ENCODE measurements at regions not wholly inside any gene's neighbourhood (a gene's known extent, or its start where the extent isn't known, plus 50 kb on each side); places are given as distances from the start of the nearest gene placed in this dataset.

DNA sequence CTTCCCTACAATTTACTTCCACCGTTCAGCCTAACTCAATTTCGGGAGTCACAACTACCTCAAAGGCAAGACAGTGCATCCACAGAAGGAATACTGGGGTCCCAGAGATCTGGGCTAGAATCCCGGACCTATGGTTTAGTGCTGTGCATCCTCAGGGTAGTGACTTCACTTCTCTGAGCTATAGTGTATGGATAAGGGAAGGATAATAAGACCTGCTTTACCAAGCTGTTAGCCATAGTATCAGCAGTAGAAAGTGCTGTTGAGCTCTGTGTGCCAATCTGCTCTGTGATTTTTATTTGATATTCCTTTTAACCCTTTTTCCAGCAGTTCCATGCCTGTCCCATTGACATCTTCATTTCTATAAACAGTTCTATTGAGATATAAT is 1044.3 kb downstream of the BCL11B start:
- H3K9me3 Mint-ChIP-seq: peaks cover 17% of the 10 kb centered on the region
- H3K27ac Mint-ChIP-seq: peak overlapping the region; percentile 95
- H3K36me3 Mint-ChIP-seq (ENCODE audit: low read depth): peaks cover 29% of the 10 kb centered on the region
- peak overlapping the region; percentile 57 for H3K4me3 Mint-ChIP-seq
- no peak for DNase-seq
- H3K4me1 Mint-ChIP-seq (ENCODE audit: low read depth): peaks cover 87% of the 10 kb centered on the region
- no peaks in the 10 kb centered on the region for H3K27me3 Mint-ChIP-seq

DNA sequence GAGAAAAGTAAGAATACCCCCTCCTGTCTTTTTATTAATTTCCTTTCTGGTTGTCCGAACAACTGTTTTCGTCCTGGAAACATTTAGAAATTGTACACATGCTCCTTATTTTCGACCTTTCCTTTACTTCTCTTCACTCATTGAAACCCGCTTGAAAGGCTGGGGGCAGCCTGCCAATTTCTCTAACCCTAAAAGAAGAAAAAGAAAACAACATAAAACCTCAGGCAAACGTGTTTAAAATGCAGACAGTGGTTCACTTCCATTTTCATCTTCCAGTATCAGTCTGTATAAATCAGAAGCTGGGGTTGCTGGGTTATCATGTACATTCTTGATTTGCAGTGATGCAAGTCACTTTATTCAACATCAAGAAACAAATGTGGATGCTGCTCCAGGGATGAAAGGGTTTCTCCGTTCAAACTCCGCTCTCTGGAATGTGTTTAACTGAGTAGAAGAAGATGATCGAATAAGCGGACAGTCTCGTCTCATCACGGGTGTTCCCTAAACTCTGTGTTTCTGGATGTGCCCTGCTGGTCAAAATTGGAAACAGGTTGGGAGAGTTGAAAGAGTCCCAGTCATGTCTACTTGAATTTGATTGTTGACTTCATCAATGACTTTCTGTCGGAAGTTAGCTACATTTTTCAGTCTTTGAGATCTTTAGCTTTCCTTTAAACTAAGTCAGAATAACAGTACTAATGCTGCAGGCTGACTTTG is 1042.2 kb downstream of the BCL11B start:
- H3K4me3 Mint-ChIP-seq: peak overlapping the region; percentile 63
- peaks cover 90% of the 10 kb centered on the region for H3K4me1 Mint-ChIP-seq (ENCODE audit: low read depth)
- peaks cover 16% of the 10 kb centered on the region for H3K36me3 Mint-ChIP-seq (ENCODE audit: low read depth)
- H3K9me3 Mint-ChIP-seq: peaks cover 12% of the 10 kb centered on the region
- no peaks in the 10 kb centered on the region for H3K27me3 Mint-ChIP-seq
- H3K27ac Mint-ChIP-seq: peak overlapping the region; percentile 95
- DNase-seq: no peak

DNA sequence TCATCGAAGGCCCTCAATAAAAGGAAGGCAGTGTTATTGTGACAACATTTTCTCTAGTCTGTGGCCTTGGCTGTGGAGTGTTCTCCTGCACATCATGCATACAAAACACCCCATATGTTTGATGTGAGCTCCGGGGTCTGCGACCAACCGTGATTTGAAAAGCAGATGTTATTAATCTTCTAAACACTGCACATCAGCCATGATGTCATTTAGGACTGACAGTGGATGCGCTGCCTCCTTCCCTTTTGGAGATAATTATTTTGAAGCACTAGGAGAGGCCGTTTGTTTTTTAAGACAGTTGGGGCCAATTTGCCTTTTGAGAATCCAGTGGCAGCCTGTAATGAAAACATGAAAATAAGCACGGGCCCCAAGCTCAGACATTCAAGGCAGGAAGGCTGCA is 1041.6 kb downstream of the BCL11B start:
- Mint-ChIP-seq H3K9me3 (peaks cover 8% of the 10 kb centered on the region), H3K4me1 (ENCODE audit: low read depth) (peaks cover 90% of the 10 kb centered on the region), H3K27ac (peak overlapping the region; percentile 95), H3K27me3 (no peaks in the 10 kb centered on the region), H3K36me3 (ENCODE audit: low read depth) (peaks cover 10% of the 10 kb centered on the region), H3K4me3 (peak overlapping the region; percentile 63)
- DNase-seq: no peak

DNA sequence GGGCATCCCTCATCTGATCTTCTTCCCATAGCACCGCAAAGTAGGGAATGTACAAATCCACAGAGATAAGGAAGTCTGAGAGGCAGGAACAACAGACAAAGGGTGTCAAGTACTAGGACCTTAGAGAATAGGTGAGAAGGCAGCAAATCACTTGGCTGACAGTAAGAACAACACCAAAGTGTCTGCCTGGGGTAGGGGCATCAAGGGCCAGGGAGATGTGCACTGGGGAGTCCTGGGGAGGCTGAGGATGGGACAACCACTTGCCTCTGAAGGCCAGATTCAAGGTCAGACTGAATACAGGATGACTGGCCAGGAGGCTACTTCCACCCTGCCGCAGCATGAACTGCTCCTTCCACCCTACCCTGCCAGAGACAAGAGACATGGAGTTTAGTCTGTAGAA is 1040.8 kb downstream of the BCL11B start:
- peaks cover 89% of the 10 kb centered on the region for H3K4me1 Mint-ChIP-seq (ENCODE audit: low read depth)
- peak overlapping the region; percentile 95 for H3K27ac Mint-ChIP-seq

DNA sequence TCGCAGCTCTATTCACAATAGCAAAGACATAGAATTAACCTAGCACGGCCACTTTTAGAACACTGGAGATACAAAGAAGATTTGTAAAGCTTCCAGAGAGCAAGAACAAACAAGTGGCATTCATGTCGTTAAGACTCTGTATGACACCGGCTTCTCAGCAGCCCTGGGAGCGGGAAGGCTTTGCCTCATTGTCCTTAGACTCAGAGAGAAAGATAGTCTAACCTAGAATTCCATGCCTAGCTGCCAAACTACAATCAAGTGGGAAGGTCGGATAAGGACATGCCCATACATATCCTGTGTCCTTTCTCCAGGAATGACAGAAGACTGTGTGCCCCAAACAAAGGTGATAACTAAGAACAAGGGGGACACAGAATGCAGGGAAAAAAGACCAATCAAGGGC is 1038.3 kb downstream of the BCL11B start:
- H3K36me3 Mint-ChIP-seq (ENCODE audit: low read depth): no peaks in the 10 kb centered on the region
- DNase-seq: no peak
- H3K9me3 Mint-ChIP-seq: peaks cover 8% of the 10 kb centered on the region
- H3K27me3 Mint-ChIP-seq: no peaks in the 10 kb centered on the region
- H3K27ac Mint-ChIP-seq: peak overlapping the region; percentile 80
- peaks cover 78% of the 10 kb centered on the region for H3K4me1 Mint-ChIP-seq (ENCODE audit: low read depth)
- H3K4me3 Mint-ChIP-seq: no peak overlapping the region

More for the DNA sequence above, 1040.8 kb downstream of the BCL11B start:
- Mint-ChIP-seq H3K4me3 (no peak overlapping the region), H3K9me3 (peaks cover 8% of the 10 kb centered on the region), H3K36me3 (ENCODE audit: low read depth) (peaks cover 4% of the 10 kb centered on the region), H3K27me3 (no peaks in the 10 kb centered on the region)
- no peak for DNase-seq

DNA sequence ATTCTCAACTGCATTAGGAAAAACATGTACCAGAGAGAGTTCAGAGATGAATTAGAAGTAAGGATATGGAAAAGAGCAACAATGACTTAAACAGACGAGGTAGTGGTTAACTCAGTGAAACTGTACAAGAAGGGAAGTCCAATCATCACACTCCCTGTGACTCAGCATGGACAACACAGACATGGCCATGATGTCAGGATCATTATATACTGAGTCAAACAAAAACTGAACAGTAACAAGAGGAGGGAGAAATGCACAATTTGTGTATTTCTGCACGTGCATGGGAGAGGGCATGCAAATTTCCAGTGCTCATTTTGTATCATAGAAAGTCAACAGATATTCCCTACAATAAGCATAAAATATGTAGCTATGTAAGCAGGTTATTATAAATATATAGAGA is 1037.8 kb downstream of the BCL11B start:
- no peaks in the 10 kb centered on the region for H3K36me3 Mint-ChIP-seq (ENCODE audit: low read depth)
- peaks cover 8% of the 10 kb centered on the region for H3K9me3 Mint-ChIP-seq
- H3K27ac Mint-ChIP-seq: peak overlapping the region; percentile 80
- no peaks in the 10 kb centered on the region for H3K27me3 Mint-ChIP-seq
- DNase-seq: no peak
- peaks cover 78% of the 10 kb centered on the region for H3K4me1 Mint-ChIP-seq (ENCODE audit: low read depth)
- no peak overlapping the region for H3K4me3 Mint-ChIP-seq

DNA sequence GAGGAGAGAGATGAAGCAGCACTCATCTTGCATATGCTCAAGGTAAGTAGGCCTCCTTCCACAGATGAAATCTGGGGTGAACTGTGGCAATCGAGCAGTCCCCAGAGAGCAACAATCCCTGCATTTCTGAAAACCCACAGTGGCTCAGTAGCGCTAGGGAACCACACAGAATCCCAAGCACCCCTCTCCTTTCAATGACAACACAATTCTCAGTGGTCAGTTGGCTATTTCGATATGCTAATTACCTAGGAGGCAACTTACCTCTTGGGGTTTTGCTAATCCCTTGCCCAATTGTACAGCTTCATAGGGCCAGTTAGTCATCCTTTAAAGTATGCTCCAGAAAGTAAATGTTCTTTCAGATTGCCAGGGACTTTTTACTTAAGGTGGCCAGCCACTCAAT is 1035.7 kb downstream of the BCL11B start:
- Mint-ChIP-seq H3K4me3 (no peak overlapping the region), H3K36me3 (ENCODE audit: low read depth) (no peaks in the 10 kb centered on the region), H3K27ac (no peak overlapping the region), H3K4me1 (ENCODE audit: low read depth) (peaks cover 65% of the 10 kb centered on the region), H3K27me3 (no peaks in the 10 kb centered on the region), H3K9me3 (peaks cover 8% of the 10 kb centered on the region)
- DNase-seq: no peak

DNA sequence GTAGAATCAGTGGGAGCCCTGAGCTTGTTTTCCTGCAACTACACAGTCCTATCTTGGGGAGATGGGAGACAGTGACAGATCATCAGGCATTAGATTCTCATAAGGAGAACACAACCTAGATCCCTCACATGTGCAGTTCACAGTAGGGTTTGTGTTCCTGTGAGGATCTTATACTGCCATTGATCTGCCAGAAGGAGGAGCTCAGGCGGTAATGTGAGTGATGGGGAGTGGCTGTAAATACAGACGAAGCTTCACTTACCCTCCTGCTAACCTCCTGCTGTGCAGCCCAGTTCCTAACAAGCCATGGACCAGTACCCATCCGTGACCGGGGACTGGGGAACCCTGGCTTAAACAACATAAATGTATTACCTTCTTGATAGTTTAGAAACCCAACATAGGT is 1034.1 kb downstream of the BCL11B start:
- no peak for DNase-seq
- Mint-ChIP-seq H3K27ac (no peak overlapping the region), H3K27me3 (no peaks in the 10 kb centered on the region), H3K9me3 (peaks cover 5% of the 10 kb centered on the region), H3K4me3 (no peak overlapping the region), H3K4me1 (ENCODE audit: low read depth) (peaks cover 56% of the 10 kb centered on the region), H3K36me3 (ENCODE audit: low read depth) (no peaks in the 10 kb centered on the region)

DNA sequence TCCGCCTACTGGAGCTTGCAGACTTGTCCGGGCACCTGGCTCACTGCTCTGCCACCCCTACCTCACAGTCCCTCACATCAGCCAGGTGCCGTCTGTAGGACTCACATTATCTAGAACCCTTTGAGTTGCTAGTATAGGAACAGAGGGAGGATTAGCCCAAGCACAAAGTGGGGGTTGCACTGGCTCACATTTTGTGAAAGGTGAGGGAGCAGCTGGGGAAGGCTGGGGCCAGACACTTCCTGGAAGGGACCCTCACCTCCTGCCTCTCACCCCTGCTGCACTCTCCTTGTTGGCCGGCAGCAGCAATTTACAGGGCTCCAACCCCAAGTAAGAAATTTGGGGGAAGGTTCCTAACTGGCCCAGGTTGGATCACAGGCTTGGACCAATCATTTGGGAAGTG is 1031.6 kb downstream of the BCL11B start:
- DNase-seq: no peak
- H3K27ac Mint-ChIP-seq: peak overlapping the region; percentile 8
- H3K36me3 Mint-ChIP-seq (ENCODE audit: low read depth): no peaks in the 10 kb centered on the region
- no peak overlapping the region for H3K4me3 Mint-ChIP-seq
- peaks cover 2% of the 10 kb centered on the region for H3K9me3 Mint-ChIP-seq
- H3K4me1 Mint-ChIP-seq (ENCODE audit: low read depth): peaks cover 33% of the 10 kb centered on the region
- H3K27me3 Mint-ChIP-seq: no peaks in the 10 kb centered on the region

DNA sequence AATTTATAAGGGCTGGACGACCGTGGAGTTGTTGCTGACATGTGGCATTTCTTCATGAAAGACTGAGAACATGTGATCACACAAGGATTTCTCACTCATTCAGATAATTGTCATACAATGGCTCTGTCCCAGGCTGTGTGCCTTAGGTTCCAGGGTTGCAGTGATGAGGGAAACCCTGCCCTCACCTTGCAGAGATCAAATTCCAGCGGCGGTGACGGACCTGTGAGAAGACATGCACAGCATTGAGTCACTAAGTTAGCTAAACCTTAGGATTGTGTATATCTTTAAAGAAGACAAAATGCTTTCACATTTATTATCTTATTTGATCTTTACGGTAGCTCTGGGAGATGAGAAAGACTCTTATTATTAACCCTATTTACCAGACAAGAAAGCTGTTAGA is 1029.1 kb downstream of the BCL11B start:
- peaks cover 19% of the 10 kb centered on the region for H3K4me1 Mint-ChIP-seq (ENCODE audit: low read depth)
- H3K4me3 Mint-ChIP-seq: no peak overlapping the region
- H3K9me3 Mint-ChIP-seq: no peaks in the 10 kb centered on the region
- no peak overlapping the region for H3K27ac Mint-ChIP-seq
- H3K27me3 Mint-ChIP-seq: no peaks in the 10 kb centered on the region
- DNase-seq: no peak
- H3K36me3 Mint-ChIP-seq (ENCODE audit: low read depth): no peaks in the 10 kb centered on the region

DNA sequence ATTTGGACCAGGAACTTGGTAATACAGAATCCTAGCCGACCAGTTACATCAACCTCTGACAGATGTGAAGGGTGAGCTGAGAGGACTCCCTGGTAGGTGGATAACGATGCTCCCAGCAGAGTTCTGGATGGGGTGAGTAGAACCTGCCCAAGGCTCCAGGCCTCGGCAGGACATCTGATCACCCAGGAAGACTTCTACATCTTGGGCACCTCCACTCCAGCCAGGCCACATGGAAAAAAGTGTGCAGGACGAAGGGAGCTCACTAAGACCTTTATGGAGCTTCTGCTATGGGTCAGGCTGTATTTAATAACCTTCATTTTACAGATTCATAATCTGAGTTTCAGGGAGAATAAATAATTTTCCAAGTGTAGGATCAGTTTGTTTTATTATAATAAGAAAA is 1028.7 kb downstream of the BCL11B start:
- no peak overlapping the region for H3K4me3 Mint-ChIP-seq
- no peaks in the 10 kb centered on the region for H3K9me3 Mint-ChIP-seq
- H3K4me1 Mint-ChIP-seq (ENCODE audit: low read depth): peaks cover 16% of the 10 kb centered on the region
- H3K27me3 Mint-ChIP-seq: no peaks in the 10 kb centered on the region
- no peak overlapping the region for H3K27ac Mint-ChIP-seq
- H3K36me3 Mint-ChIP-seq (ENCODE audit: low read depth): no peaks in the 10 kb centered on the region
- DNase-seq: no peak

DNA sequence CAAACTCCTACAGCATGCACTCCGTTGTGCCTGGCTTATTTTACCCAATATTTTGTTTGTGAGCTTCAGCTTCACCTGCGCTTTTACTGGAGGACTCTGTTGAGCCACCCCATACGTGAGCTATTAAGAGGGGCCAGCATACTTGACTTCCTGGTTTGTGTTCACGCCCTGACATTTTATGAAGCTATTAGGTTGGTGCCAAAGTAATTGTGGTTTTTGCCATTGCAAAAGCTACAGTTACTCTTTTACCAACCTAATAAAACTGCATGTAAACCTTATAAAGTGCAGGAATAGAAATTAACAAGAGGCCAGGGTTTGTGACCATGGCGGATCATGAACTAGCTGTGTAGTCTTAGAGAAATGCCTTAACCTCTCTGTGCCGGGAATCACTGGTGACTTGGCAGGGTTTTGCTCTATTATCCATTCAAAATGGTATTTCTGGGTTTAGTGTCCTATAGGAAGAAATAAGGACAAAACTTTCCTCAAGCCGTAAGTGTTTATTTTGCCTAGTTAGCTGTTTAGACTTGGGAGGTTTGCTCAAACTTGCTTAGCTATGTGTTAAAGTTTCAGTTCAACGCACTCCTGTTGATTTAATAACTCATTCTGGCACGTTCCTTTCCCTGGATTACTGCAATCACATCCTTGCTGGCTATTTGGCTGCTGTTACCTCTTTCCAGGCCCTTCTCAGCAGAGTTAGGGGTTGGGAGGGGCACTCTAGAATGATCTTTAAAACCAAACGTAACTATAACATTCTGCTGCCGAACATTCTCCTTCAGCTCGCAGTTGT is 1027.6 kb downstream of the BCL11B start:
- Mint-ChIP-seq H3K4me1 (ENCODE audit: low read depth) (peaks cover 8% of the 10 kb centered on the region), H3K27ac (no peak overlapping the region), H3K9me3 (no peaks in the 10 kb centered on the region), H3K4me3 (no peak overlapping the region), H3K36me3 (ENCODE audit: low read depth) (no peaks in the 10 kb centered on the region), H3K27me3 (no peaks in the 10 kb centered on the region)
- DNase-seq: no peak

DNA sequence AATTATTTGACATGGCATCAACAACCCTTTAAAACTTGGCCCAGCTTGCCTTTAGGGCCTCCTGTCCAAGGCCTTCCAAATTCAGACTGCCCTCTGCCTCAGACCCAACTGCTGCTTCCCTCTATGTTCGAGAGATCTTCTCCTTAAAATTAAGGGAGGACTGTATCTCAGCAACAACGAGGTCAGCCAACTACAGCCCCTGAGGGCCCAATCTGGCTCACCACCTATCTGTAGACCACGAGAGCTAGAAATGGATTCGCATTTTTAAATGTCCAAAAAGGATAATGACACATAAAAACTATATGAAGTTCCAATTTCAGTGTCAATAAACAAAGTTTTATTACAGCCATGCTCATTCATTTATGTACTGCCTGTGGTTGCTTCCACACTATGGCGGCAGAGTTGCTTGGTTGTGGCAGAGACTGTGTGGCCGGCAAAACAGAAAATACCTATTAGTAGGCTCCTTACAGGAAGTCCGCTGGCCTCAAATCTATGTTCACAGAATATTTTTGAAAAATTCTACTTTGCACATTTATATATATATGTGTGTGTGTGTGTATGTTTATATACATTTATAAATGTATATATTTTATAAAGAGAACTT is 1026.9 kb downstream of the BCL11B start:
- no peak overlapping the region for H3K4me3 Mint-ChIP-seq
- H3K9me3 Mint-ChIP-seq: no peaks in the 10 kb centered on the region
- peaks cover 5% of the 10 kb centered on the region for H3K4me1 Mint-ChIP-seq (ENCODE audit: low read depth)
- no peaks in the 10 kb centered on the region for H3K36me3 Mint-ChIP-seq (ENCODE audit: low read depth)
- no peaks in the 10 kb centered on the region for H3K27me3 Mint-ChIP-seq
- DNase-seq: no peak
- no peak overlapping the region for H3K27ac Mint-ChIP-seq

DNA sequence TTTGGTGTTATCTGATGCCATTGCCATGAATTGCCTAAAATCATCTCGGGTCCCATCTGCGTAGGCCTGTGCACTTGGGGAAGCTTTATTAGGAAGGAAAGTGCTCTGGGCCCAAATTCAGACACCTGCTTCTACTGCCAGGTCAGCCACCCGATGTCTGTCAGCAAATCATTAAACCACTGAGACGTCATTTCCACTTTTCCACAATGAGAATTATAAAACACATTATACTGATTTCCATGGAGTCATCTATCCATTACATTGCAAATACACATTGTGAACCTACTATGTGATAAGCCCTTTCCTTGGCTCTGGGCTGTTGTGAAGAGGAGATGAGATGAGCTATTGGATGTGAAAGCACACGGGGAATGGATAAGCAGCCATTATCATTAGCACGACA is 1022.9 kb downstream of the BCL11B start:
- Mint-ChIP-seq H3K4me3 (no peak overlapping the region), H3K27me3 (no peaks in the 10 kb centered on the region), H3K9me3 (no peaks in the 10 kb centered on the region), H3K36me3 (ENCODE audit: low read depth) (no peaks in the 10 kb centered on the region), H3K27ac (no peak overlapping the region), H3K4me1 (ENCODE audit: low read depth) (peaks cover 3% of the 10 kb centered on the region)
- DNase-seq: no peak

DNA sequence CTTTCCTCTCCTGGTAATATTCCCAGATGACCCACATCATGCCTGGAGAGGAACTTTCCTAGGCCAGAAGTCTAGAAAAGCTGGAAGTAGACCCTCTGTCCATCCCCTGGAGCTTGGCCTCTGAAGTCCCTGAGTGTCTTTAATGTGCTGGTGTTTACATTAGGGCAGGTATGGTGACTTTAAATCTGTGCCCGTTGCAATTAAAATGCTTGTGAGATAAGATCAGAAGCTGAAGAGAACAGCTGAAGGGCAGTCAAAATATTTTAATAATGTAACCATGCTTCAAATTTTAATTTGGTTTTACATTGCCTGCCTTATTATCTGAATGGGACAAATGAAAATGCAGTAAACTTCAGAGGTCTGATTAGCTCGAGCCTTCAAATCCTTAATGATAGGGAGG is 1022.5 kb downstream of the BCL11B start:
- H3K4me1 Mint-ChIP-seq (ENCODE audit: low read depth): peaks cover 3% of the 10 kb centered on the region
- H3K27ac Mint-ChIP-seq: no peak overlapping the region
- H3K9me3 Mint-ChIP-seq: no peaks in the 10 kb centered on the region
- H3K36me3 Mint-ChIP-seq (ENCODE audit: low read depth): no peaks in the 10 kb centered on the region
- H3K4me3 Mint-ChIP-seq: no peak overlapping the region
- no peaks in the 10 kb centered on the region for H3K27me3 Mint-ChIP-seq
- DNase-seq: no peak
